Keratinocyte (primary cell): ENCODE measurements at regions not wholly inside any gene's neighbourhood (a gene's known extent, or its start where the extent isn't known, plus 50 kb on each side); places are given as distances from the start of the nearest gene placed in this dataset.

Experiments used
- DNase-seq: peaks from one replicate; pipeline ENCODE4 v3.0.0-alpha.2; 2011; ENCODE audit warnings: low read depth, missing footprints, low spot score
- FAIRE-seq: peaks from 2 replicates; lab custom pipeline; 2011; peaks lifted over from hg19 to GRCh38; lab: Jason Lieb, UNC
- H2AFZ ChIP-seq: 2 replicates; pipeline ENCODE4 v1.6.0; 2012; ENCODE audit warnings: low read length, control low read depth, inconsistent platforms; ENCODE audit not compliant: control insufficient read depth
- H3K27ac ChIP-seq: 2 replicates; pipeline ENCODE4 v1.5.1; 2011; ENCODE audit warnings: low read length; ENCODE audit not compliant: control insufficient read depth, insufficient read depth
- H3K27me3 ChIP-seq: 3 replicates; pipeline ENCODE4 v1.6.0; 2011; ENCODE audit warnings: low read length; ENCODE audit not compliant: control insufficient read depth, insufficient read depth; ENCODE audit errors: extremely low read depth
- H3K36me3 ChIP-seq, 2 experiments: 2 replicates in 1 of 2; 3 replicates in 1 of 2; pipeline ENCODE4 v1.5.1; 2011; ENCODE audit warnings: low read length in 2 of 2, mild to moderate bottlenecking in 1 of 2; ENCODE audit not compliant: control insufficient read depth in 2 of 2, insufficient read depth in 2 of 2; ENCODE audit errors: extremely low read depth in 1 of 2
- H3K4me1 ChIP-seq: 3 replicates; pipeline ENCODE4 v1.5.1; 2011; ENCODE audit warnings: low read length; ENCODE audit not compliant: control insufficient read depth, insufficient read depth; ENCODE audit errors: extremely low read depth
- H3K4me2 ChIP-seq: 3 replicates; pipeline ENCODE4 v1.6.0; 2011; ENCODE audit warnings: low read depth, low read length; ENCODE audit not compliant: control insufficient read depth, insufficient read depth; ENCODE audit errors: extremely low read depth
- H3K4me3 ChIP-seq, 3 experiments: fragments of 200-600 bp in 1 of 3; sonication (generic) in 1 of 3; 2 replicates in 2 of 3; 3 replicates in 1 of 3; pipeline ENCODE4 v1.5.1; 2011 to 2016; ENCODE audit warnings: low read length in 3 of 3, mild to moderate bottlenecking in 3 of 3, control low read depth in 2 of 3, inconsistent platforms in 1 of 3, low read depth in 1 of 3, mixed read lengths in 1 of 3, mixed run types in 1 of 3, moderate library complexity in 1 of 3; ENCODE audit not compliant: control insufficient read depth in 2 of 3, insufficient read depth in 2 of 3; ENCODE audit errors: extremely low read depth in 1 of 3
- H3K79me2 ChIP-seq: 2 replicates; pipeline ENCODE4 v1.6.0; 2012; ENCODE audit warnings: low read length; ENCODE audit not compliant: control insufficient read depth, insufficient read depth
- H3K9ac ChIP-seq: 3 replicates; pipeline ENCODE4 v1.6.0; 2011; ENCODE audit warnings: low read length; ENCODE audit not compliant: control insufficient read depth, insufficient read depth; ENCODE audit errors: extremely low read depth
- H3K9me1 ChIP-seq: 3 replicates; pipeline ENCODE4 v1.6.0; 2011; ENCODE audit warnings: low read length; ENCODE audit not compliant: control insufficient read depth, insufficient read depth; ENCODE audit errors: extremely low read depth
- H3K9me3 ChIP-seq: 2 replicates; pipeline ENCODE4 v1.5.1; 2012; ENCODE audit warnings: low read depth, low read length; ENCODE audit not compliant: control insufficient read depth
- H4K20me1 ChIP-seq: 3 replicates; pipeline ENCODE4 v1.6.0; 2011; ENCODE audit warnings: low read length; ENCODE audit not compliant: control insufficient read depth, insufficient read depth; ENCODE audit errors: extremely low read depth
- CTCF ChIP-seq, 3 experiments: IDR thresholded peaks in 1 of 3; conservative IDR thresholded peaks in 1 of 3; optimal IDR thresholded peaks in 1 of 3; 2 replicates in 2 of 3; 3 replicates in 1 of 3; pipeline versions ENCODE3 to v1.5.1; 2011; ENCODE audit warnings: low read length in 3 of 3, mild to moderate bottlenecking in 3 of 3, moderate library complexity in 2 of 3, control low read depth in 1 of 3, inconsistent platforms in 1 of 3; ENCODE audit not compliant: insufficient read depth in 2 of 3; ENCODE audit errors: extremely low read depth in 1 of 3
- EZH2 ChIP-seq: IDR thresholded peaks from one replicate; pipeline ENCODE4 v1.6.1; 2012; ENCODE audit warnings: inconsistent platforms, mild to moderate bottlenecking, low read length, moderate library complexity
- dilution Hi-C: fragments of 300-500 bp; cut with MboI; formaldehyde crosslinking; loops from one replicate; pipeline ENCODE4 v1.7.0; 2020; ENCODE audit warnings: low sequenced_read_pairs; ENCODE audit not compliant: extremely low pct_ligation_motif_present

DNA sequence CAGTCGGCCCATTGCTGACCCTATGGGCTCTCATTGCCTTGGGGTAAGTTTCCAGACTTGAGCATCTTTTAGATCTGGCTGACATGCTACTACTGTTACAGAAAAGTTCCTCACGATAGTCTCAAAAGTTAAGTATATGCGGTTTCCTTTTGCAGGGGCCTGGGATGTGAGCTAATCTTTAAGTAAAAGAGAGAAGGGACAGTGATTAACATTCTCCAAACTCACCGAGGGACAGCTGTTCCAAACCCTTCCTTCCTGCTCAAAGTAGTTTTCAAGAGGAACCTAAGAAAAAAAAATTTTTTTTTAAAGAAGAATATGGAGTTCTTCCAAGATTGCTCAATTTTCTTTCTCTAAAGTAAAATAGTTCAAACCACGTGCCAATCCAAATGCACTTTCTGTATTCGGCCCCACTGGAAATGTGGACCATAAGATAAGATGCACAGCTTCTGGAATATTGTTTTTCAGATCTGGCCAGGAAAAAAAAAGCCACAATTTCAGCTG lies 168.0 kb upstream of the SPRY4 start:
- H3K4me2 ChIP-seq = no peak overlapping the region
- DNase-seq = no peak
- no peaks in the 10 kb centered on the region for H3K9me3 ChIP-seq
- H3K27me3 ChIP-seq = no peaks in the 10 kb centered on the region
- TF ChIP-seq EZH2 (no peak), CTCF (optimal IDR thresholded peaks at IDR 0.05 in 1 of 3, IDR thresholded peaks at IDR 0.05 in 1 of 3, conservative IDR thresholded peaks at IDR 0.05 in 1 of 3; ENCODE audit: extremely low read depth in 1 of 3, insufficient read depth in 2 of 3, low read length in 3 of 3) (no peak)
- H3K9ac ChIP-seq = no peak overlapping the region
- H2AFZ ChIP-seq = no peak overlapping the region
- H3K27ac ChIP-seq = no peak overlapping the region
- FAIRE-seq = no peak
- no peaks in the 10 kb centered on the region for H3K4me1 ChIP-seq
- no peak overlapping the region for H3K4me3 ChIP-seq
- no peaks in the 10 kb centered on the region for H3K36me3 ChIP-seq
- no peaks in the 10 kb centered on the region for H3K79me2 ChIP-seq
- dilution Hi-C loops = no loop called here
- H4K20me1 ChIP-seq = no peaks in the 10 kb centered on the region
- no peaks in the 10 kb centered on the region for H3K9me1 ChIP-seq

DNA sequence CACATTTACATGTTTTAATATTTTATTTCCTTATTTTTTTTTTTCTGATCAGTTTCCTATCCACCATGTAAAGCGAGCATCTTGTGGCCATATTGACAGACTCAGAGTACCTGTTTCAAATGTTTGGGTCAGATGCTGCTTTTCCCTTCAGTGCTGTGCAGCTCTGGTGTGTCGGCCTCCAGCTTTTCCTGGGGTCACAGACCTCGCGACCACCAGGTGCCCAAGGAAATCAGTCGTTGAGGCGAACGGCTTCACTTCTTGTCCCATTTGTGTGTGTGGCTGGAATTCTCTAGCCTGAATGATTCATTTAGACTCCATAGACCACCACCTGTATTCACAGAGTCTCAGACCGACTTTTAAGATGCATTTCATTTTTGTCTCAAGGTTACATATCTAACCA lies 166.9 kb upstream of the SPRY4 start:
- dilution Hi-C loops = no loop called here
- no peak for FAIRE-seq
- no peak for DNase-seq
- no peak overlapping the region for H3K9ac ChIP-seq
- TF ChIP-seq CTCF (optimal IDR thresholded peaks at IDR 0.05 in 1 of 3, IDR thresholded peaks at IDR 0.05 in 1 of 3, conservative IDR thresholded peaks at IDR 0.05 in 1 of 3; ENCODE audit: extremely low read depth in 1 of 3, insufficient read depth in 2 of 3, low read length in 3 of 3) (no peak), EZH2 (no peak)
- H3K79me2 ChIP-seq = no peaks in the 10 kb centered on the region
- H3K4me1 ChIP-seq = no peaks in the 10 kb centered on the region
- no peaks in the 10 kb centered on the region for H3K36me3 ChIP-seq
- no peak overlapping the region for H2AFZ ChIP-seq
- no peak overlapping the region for H3K27ac ChIP-seq
- no peaks in the 10 kb centered on the region for H3K9me1 ChIP-seq
- H3K9me3 ChIP-seq = no peaks in the 10 kb centered on the region
- no peak overlapping the region for H3K4me2 ChIP-seq
- H3K4me3 ChIP-seq = no peak overlapping the region
- no peaks in the 10 kb centered on the region for H4K20me1 ChIP-seq
- H3K27me3 ChIP-seq = no peaks in the 10 kb centered on the region
